Neuronal stem cell (in vitro differentiated cells): ENCODE measurements at regions not wholly inside any gene's neighbourhood (a gene's known extent, or its start where the extent isn't known, plus 50 kb on each side); places are given as distances from the start of the nearest gene placed in this dataset.
"Not testable (repeated sequence)": the region's sequence is repeated elsewhere in the genome, so short reads cannot be mapped to it uniquely, and the experiment has no call there.

ENCODE experiments used
- DNase-seq: peaks from one replicate; pipeline ENCODE4 v3.0.0-alpha.2; 2013; ENCODE audit warnings: low spot score
- H2AFZ ChIP-seq: one replicate; pipeline ENCODE4 v1.6.1; 2013; ENCODE audit warnings: mild to moderate bottlenecking, low read length, inconsistent platforms
- H2AK5ac ChIP-seq: 2 replicates; pipeline ENCODE4 v1.6.1; 2013; ENCODE audit warnings: low read depth, mild to moderate bottlenecking, inconsistent platforms, low read length, moderate library complexity, mixed read lengths
- H2BK120ac ChIP-seq: 2 replicates; pipeline ENCODE4 v1.6.1; 2013; ENCODE audit warnings: low read depth, mild to moderate bottlenecking, inconsistent platforms, low read length, moderate library complexity, mixed read lengths
- H2BK12ac ChIP-seq: one replicate; pipeline ENCODE4 v1.6.1; 2013; ENCODE audit warnings: low read length, inconsistent platforms
- H2BK15ac ChIP-seq: 2 replicates; pipeline ENCODE4 v1.6.1; 2013; ENCODE audit warnings: mild to moderate bottlenecking, low read length, inconsistent platforms, mixed read lengths
- H2BK5ac ChIP-seq: one replicate; pipeline ENCODE4 v1.6.1; 2013; ENCODE audit warnings: inconsistent platforms, mild to moderate bottlenecking, low read length, moderate library complexity
- H3K14ac ChIP-seq: one replicate; pipeline ENCODE4 v1.6.1; 2013; ENCODE audit warnings: low read length, inconsistent platforms
- H3K18ac ChIP-seq: 2 replicates; pipeline ENCODE4 v1.6.1; 2013; ENCODE audit warnings: low read length, inconsistent platforms
- H3K23ac ChIP-seq: 2 replicates; pipeline ENCODE4 v1.6.1; 2013; ENCODE audit warnings: low read depth, mild to moderate bottlenecking, mixed read lengths, low read length, inconsistent platforms; ENCODE audit not compliant: poor library complexity
- H3K27ac ChIP-seq: replicated peaks from 3 replicates; pipeline ENCODE4 v1.5.1; 2013; ENCODE audit warnings: low read length, inconsistent platforms
- H3K27me3 ChIP-seq, 3 experiments: 2 replicates each; pipeline ENCODE4 v1.6.1; 2013; ENCODE audit warnings: low read length in 3 of 3, mild to moderate bottlenecking in 2 of 3, inconsistent platforms in 1 of 3, low read depth in 1 of 3, mixed read lengths in 1 of 3, moderate library complexity in 1 of 3; ENCODE audit not compliant: control insufficient read depth in 3 of 3, insufficient read depth in 3 of 3
- H3K36me3 ChIP-seq, 2 donors: replicated peaks in 1 of 2; 2 replicates each; pipeline ENCODE4 v1.6.1; 2013; ENCODE audit warnings: low read length in 2 of 2; ENCODE audit not compliant: control insufficient read depth in 2 of 2, insufficient read depth in 2 of 2
- H3K4ac ChIP-seq: 2 replicates; pipeline ENCODE4 v1.6.1; 2013; ENCODE audit warnings: inconsistent platforms, mild to moderate bottlenecking, low read length, moderate library complexity
- H3K4me1 ChIP-seq, 2 donors: 1 replicate in 1 of 2; 2 replicates in 1 of 2; pipeline ENCODE4 v1.6.1; 2013; ENCODE audit warnings: low read length in 2 of 2, low read depth in 1 of 2; ENCODE audit not compliant: control insufficient read depth in 2 of 2, insufficient read depth in 1 of 2
- H3K4me2 ChIP-seq: one replicate; pipeline ENCODE4 v1.6.1; 2013; ENCODE audit warnings: mild to moderate bottlenecking, low read length, inconsistent platforms; ENCODE audit not compliant: insufficient read depth, poor library complexity, severe bottlenecking
- H3K4me3 ChIP-seq, 2 donors: 2 replicates each; pipeline ENCODE4 v1.5.1; 2013; ENCODE audit warnings: low read length in 2 of 2, mild to moderate bottlenecking in 2 of 2, inconsistent platforms in 1 of 2, moderate library complexity in 1 of 2
- H3K79me1 ChIP-seq: one replicate; pipeline ENCODE4 v1.6.1; 2013; ENCODE audit warnings: low read depth, mild to moderate bottlenecking, inconsistent platforms, low read length, moderate library complexity
- H3K9ac ChIP-seq: one replicate; pipeline ENCODE4 v1.6.1; 2013; ENCODE audit warnings: mild to moderate bottlenecking, low read depth, low read length, inconsistent platforms; ENCODE audit not compliant: poor library complexity
- H3K9me3 ChIP-seq, 2 donors: replicated peaks in 1 of 2; 2 replicates each; pipeline versions ENCODE3 to v1.6.1; 2013; ENCODE audit warnings: low read length in 2 of 2, mild to moderate bottlenecking in 2 of 2, inconsistent platforms in 1 of 2, low read depth in 1 of 2, mixed read lengths in 1 of 2, moderate library complexity in 1 of 2; ENCODE audit not compliant: control insufficient read depth in 2 of 2, insufficient read depth in 1 of 2
- H4K8ac ChIP-seq: one replicate; pipeline ENCODE4 v1.6.1; 2013; ENCODE audit warnings: low read depth, mild to moderate bottlenecking, inconsistent platforms, low read length, moderate library complexity
- H4K91ac ChIP-seq: one replicate; pipeline ENCODE4 v1.6.1; 2013; ENCODE audit warnings: low read length, low read depth, mild to moderate bottlenecking, inconsistent platforms; ENCODE audit not compliant: poor library complexity
- WGBS, 2 donors: extraction: QIAGEN DNeasy Blood & Tissue Kit; methylation state at CpG; one replicate each; pipeline ENCODE4 v1.1.7; 2013; ENCODE audit warnings: missing lambda C conversion rate in 2 of 2, mixed read lengths in 1 of 2; ENCODE audit not compliant: insufficient read length in 2 of 2, insufficient replicate concordance in 1 of 2; ENCODE audit errors: extremely low coverage in 2 of 2; 5-methylcytosine and 5-hydroxymethylcytosine counted together

- no peak overlapping the region for H3K4me3 ChIP-seq
- DNase-seq: no peak
- no peak overlapping the region for H3K9ac ChIP-seq
- no CpG with 5 or more reads among the region's 4 CpGs for WGBS, 2 donors
- H3K14ac ChIP-seq: no peak overlapping the region
- no peak overlapping the region for H3K18ac ChIP-seq
- no peak overlapping the region for H4K91ac ChIP-seq
- H3K79me1 ChIP-seq: no peaks in the 10 kb centered on the region
- H2BK12ac ChIP-seq: no peak overlapping the region
- H3K9me3 ChIP-seq: no peaks in the 10 kb centered on the region
- H3K4me2 ChIP-seq: no peak overlapping the region
- H3K27me3 ChIP-seq: no peaks in the 10 kb centered on the region
- H3K23ac ChIP-seq: no peak overlapping the region
- no peaks in the 10 kb centered on the region for H3K4me1 ChIP-seq
- no peak overlapping the region for H2BK5ac ChIP-seq
- H3K4ac ChIP-seq: no peak overlapping the region
- no peak overlapping the region for H2BK15ac ChIP-seq
- no peaks in the 10 kb centered on the region for H3K36me3 ChIP-seq
- no peak overlapping the region for H2AK5ac ChIP-seq
- no peak overlapping the region for H3K27ac ChIP-seq
- no peak overlapping the region for H4K8ac ChIP-seq
- H2BK120ac ChIP-seq: no peak overlapping the region
- no peak overlapping the region for H2AFZ ChIP-seq
Observed at GRCh38 chr7:15130666-15131541, 228.4 kb upstream of the DGKB start.

GRCh38 chr7:15128716-15129115, 226.2 kb upstream of the DGKB start:
- H3K23ac ChIP-seq: no peak overlapping the region
- no peak overlapping the region for H2AFZ ChIP-seq
- no peak for DNase-seq
- no peaks in the 10 kb centered on the region for H3K4me1 ChIP-seq
- no CpG with 5 or more reads among the region's 2 CpGs for WGBS, 2 donors
- no peak overlapping the region for H3K4ac ChIP-seq
- no peak overlapping the region for H3K14ac ChIP-seq
- H3K9ac ChIP-seq: no peak overlapping the region
- H2BK120ac ChIP-seq: no peak overlapping the region
- no peaks in the 10 kb centered on the region for H3K9me3 ChIP-seq
- no peak overlapping the region for H3K4me3 ChIP-seq
- H3K18ac ChIP-seq: no peak overlapping the region
- no peak overlapping the region for H3K4me2 ChIP-seq
- no peak overlapping the region for H2BK12ac ChIP-seq
- no peak overlapping the region for H3K27ac ChIP-seq
- no peak overlapping the region for H2AK5ac ChIP-seq
- no peaks in the 10 kb centered on the region for H3K27me3 ChIP-seq
- H4K91ac ChIP-seq: no peak overlapping the region
- H4K8ac ChIP-seq: no peak overlapping the region
- H2BK5ac ChIP-seq: no peak overlapping the region
- H3K79me1 ChIP-seq: no peaks in the 10 kb centered on the region
- H2BK15ac ChIP-seq: no peak overlapping the region
- no peaks in the 10 kb centered on the region for H3K36me3 ChIP-seq

- not testable (repeated sequence) for H2BK15ac ChIP-seq, H3K27ac ChIP-seq, H3K27me3 ChIP-seq, H4K91ac ChIP-seq, H3K4me3 ChIP-seq, H3K4me2 ChIP-seq, H3K4me1 ChIP-seq, H3K9ac ChIP-seq, H3K4ac ChIP-seq, H2BK12ac ChIP-seq, H3K23ac ChIP-seq, H3K18ac ChIP-seq, H2AK5ac ChIP-seq, H3K79me1 ChIP-seq, DNase-seq, H2AFZ ChIP-seq, H3K9me3 ChIP-seq, H4K8ac ChIP-seq, H3K14ac ChIP-seq, H2BK5ac ChIP-seq, H2BK120ac ChIP-seq, H3K36me3 ChIP-seq
- WGBS, 2 donors: no CpG with 5 or more reads among the region's 1 CpG
Observed at GRCh38 chr7:15126653-15127052, 224.1 kb upstream of the DGKB start.

- no peak overlapping the region for H2BK5ac ChIP-seq
- no peak overlapping the region for H3K4ac ChIP-seq
- no peaks in the 10 kb centered on the region for H3K27me3 ChIP-seq
- H3K27ac ChIP-seq: no peak overlapping the region
- H3K4me2 ChIP-seq: no peak overlapping the region
- H3K23ac ChIP-seq: no peak overlapping the region
- H2BK12ac ChIP-seq: no peak overlapping the region
- no peak overlapping the region for H2BK120ac ChIP-seq
- no peak overlapping the region for H2AFZ ChIP-seq
- H3K18ac ChIP-seq: no peak overlapping the region
- no peaks in the 10 kb centered on the region for H3K79me1 ChIP-seq
- no peak overlapping the region for H2AK5ac ChIP-seq
- H3K14ac ChIP-seq: no peak overlapping the region
- WGBS, 2 donors: no CpG with 5 or more reads among the region's 3 CpGs
- no peaks in the 10 kb centered on the region for H3K4me1 ChIP-seq
- no peak overlapping the region for H4K8ac ChIP-seq
- H3K9me3 ChIP-seq: no peaks in the 10 kb centered on the region
- H3K4me3 ChIP-seq: no peak overlapping the region
- DNase-seq: no peak
- no peak overlapping the region for H3K9ac ChIP-seq
- no peak overlapping the region for H2BK15ac ChIP-seq
- H3K36me3 ChIP-seq: no peaks in the 10 kb centered on the region
- H4K91ac ChIP-seq: no peak overlapping the region
Observed at GRCh38 chr7:15123901-15124300, 221.3 kb upstream of the DGKB start.
